ENCODE measurements at regions not wholly inside any gene's neighbourhood (a gene's known extent, or its start where the extent isn't known, plus 50 kb on each side); places are given as distances from the start of the nearest gene placed in this dataset.

DNA sequence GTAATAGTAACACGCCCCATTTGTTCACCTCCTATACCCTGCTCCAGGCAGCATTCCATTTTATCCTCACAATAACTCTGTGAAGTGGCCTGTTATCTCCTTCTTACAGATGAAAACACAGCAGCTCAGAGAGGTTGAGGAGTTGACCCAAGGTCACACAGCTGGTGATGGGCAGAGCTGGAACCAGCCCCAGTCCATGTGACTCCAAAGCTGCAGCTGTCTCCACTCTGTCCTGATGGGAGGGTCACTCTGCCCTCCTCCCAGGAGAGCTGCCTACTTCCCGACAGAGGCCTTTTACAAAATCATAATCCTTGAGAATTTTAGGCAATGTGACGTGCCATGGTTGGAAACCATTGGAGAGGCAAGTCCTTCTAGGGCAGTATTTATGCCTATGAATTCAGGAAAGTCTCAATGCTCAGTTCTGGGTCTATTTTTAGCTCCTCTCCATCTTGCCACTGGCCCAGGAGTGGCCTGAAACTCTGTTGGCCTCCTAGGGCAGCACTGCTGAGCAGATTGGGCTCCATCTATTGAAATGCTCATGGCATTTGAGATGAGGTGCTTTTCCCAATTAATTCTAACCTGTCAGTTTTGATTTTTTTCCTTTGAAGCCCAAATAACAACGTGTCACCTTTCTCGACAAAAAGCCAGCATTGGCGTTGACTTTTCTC lies 50.1 kb upstream of the KCNK12 start:
- DNase-seq (ENCODE audit: low spot score): no peak

Data from HT-29 (cell line).